ENCODE measurements at regions not wholly inside any gene's neighbourhood (a gene's known extent, or its start where the extent isn't known, plus 50 kb on each side); places are given as distances from the start of the nearest gene placed in this dataset.
"Not testable (repeated sequence)": the region's sequence is repeated elsewhere in the genome, so short reads cannot be mapped to it uniquely, and the experiment has no call there.

- Mint-ChIP-seq H3K27ac (no peak overlapping the region), H3K36me3 (ENCODE audit: low read depth) (no peaks in the 10 kb centered on the region), H3K27me3 (no peaks in the 10 kb centered on the region), H3K4me3 (no peak overlapping the region), H3K9me3 (ENCODE audit: low read depth) (no peaks in the 10 kb centered on the region), H3K4me1 (peaks cover 4% of the 10 kb centered on the region)
- ChIA-PET POLR2A (no interaction called here), CTCF (interaction anchor here (1.0 kb wide), 1 partner anchor 1359 kb away, joined by 3 read pairs; no protein-coding TSS in a partner anchor)
- DNase-seq (no peak), ATAC-seq (no peak)
- intact Hi-C loops (cut with DNase I, micrococcal nuclease), result no loop called here
These were observed 687.0 kb downstream of the NTRK3 start for GRCh38 chr15:87569581-87569980.

- Mint-ChIP-seq H3K4me1 (peaks cover 4% of the 10 kb centered on the region), H3K27me3 (no peaks in the 10 kb centered on the region), H3K36me3 (ENCODE audit: low read depth) (no peaks in the 10 kb centered on the region), H3K9me3 (ENCODE audit: low read depth) (no peaks in the 10 kb centered on the region), H3K4me3 (no peak overlapping the region), H3K27ac (no peak overlapping the region)
- POLR2A ChIA-PET, result no interaction called here
- intact Hi-C loops (cut with DNase I, micrococcal nuclease), result no loop called here
- no peak for DNase-seq
- CTCF ChIA-PET, result no interaction called here
- ATAC-seq, result no peak
These were observed 689.0 kb downstream of the NTRK3 start for GRCh38 chr15:87567406-87568030.

- ChIA-PET POLR2A (no interaction called here), CTCF (interaction anchor here (1.0 kb wide), 1 partner anchor 17 kb away, joined by 3 read pairs; no protein-coding TSS in a partner anchor)
- Mint-ChIP-seq H3K4me1 (peaks cover 4% of the 10 kb centered on the region), H3K9me3 (ENCODE audit: low read depth) (no peaks in the 10 kb centered on the region), H3K4me3 (no peak overlapping the region), H3K36me3 (ENCODE audit: low read depth) (no peaks in the 10 kb centered on the region), H3K27me3 (no peaks in the 10 kb centered on the region), H3K27ac (no peak overlapping the region)
- intact Hi-C loops (cut with DNase I, micrococcal nuclease), result no loop called here
- no peak for DNase-seq
- no peak for ATAC-seq
These were observed 690.3 kb downstream of the NTRK3 start for GRCh38 chr15:87566236-87566635.

GRCh38 chr15:87564681-87565080 is 691.9 kb downstream of the NTRK3 start:
- CTCF ChIA-PET, result no interaction called here
- intact Hi-C loops (cut with DNase I, micrococcal nuclease), result no loop called here
- no peak for ATAC-seq

GRCh38 chr15:87563869-87564268 is 692.7 kb downstream of the NTRK3 start:
- ChIA-PET CTCF (no interaction called here), POLR2A (no interaction called here)
- Mint-ChIP-seq H3K36me3 (ENCODE audit: low read depth) (no peaks in the 10 kb centered on the region), H3K4me1 (no peaks in the 10 kb centered on the region), H3K27ac (no peak overlapping the region), H3K4me3 (no peak overlapping the region), H3K9me3 (ENCODE audit: low read depth) (no peaks in the 10 kb centered on the region), H3K27me3 (no peaks in the 10 kb centered on the region)
- intact Hi-C loops (cut with DNase I, micrococcal nuclease), result no loop called here
- no peak for ATAC-seq
- no peak for DNase-seq

More at GRCh38 chr15:87564681-87565080, 691.9 kb downstream of the NTRK3 start:
- H3K27ac Mint-ChIP-seq, result no peak overlapping the region
- no peak for DNase-seq
- POLR2A ChIA-PET, result no interaction called here
- no peaks in the 10 kb centered on the region for H3K36me3 Mint-ChIP-seq (ENCODE audit: low read depth)
- no peak overlapping the region for H3K4me3 Mint-ChIP-seq
- no peaks in the 10 kb centered on the region for H3K4me1 Mint-ChIP-seq
- H3K27me3 Mint-ChIP-seq, result no peaks in the 10 kb centered on the region
- no peaks in the 10 kb centered on the region for H3K9me3 Mint-ChIP-seq (ENCODE audit: low read depth)

- CTCF ChIA-PET, result interaction anchor here (0.9 kb wide), 1 partner anchor 218 kb away, joined by 3 read pairs; no protein-coding TSS in a partner anchor
These were observed 694.3 kb downstream of the NTRK3 start for GRCh38 chr15:87562203-87562602.

GRCh38 chr15:87561641-87562040 is 694.9 kb downstream of the NTRK3 start:
- H3K4me3 Mint-ChIP-seq, result no peak overlapping the region
- no peaks in the 10 kb centered on the region for H3K27me3 Mint-ChIP-seq
- no peak overlapping the region for H3K27ac Mint-ChIP-seq
- no peaks in the 10 kb centered on the region for H3K36me3 Mint-ChIP-seq (ENCODE audit: low read depth)
- no peaks in the 10 kb centered on the region for H3K4me1 Mint-ChIP-seq
- H3K9me3 Mint-ChIP-seq (ENCODE audit: low read depth), result no peaks in the 10 kb centered on the region
- intact Hi-C loops (cut with DNase I, micrococcal nuclease), result no loop called here
- no peak for ATAC-seq
- POLR2A ChIA-PET, result no interaction called here
- DNase-seq, result no peak
- CTCF ChIA-PET, result interaction anchor here (0.9 kb wide), 1 partner anchor 218 kb away, joined by 3 read pairs; no protein-coding TSS in a partner anchor

More at GRCh38 chr15:87562203-87562602, 694.3 kb downstream of the NTRK3 start:
- Mint-ChIP-seq H3K36me3 (ENCODE audit: low read depth) (no peaks in the 10 kb centered on the region), H3K27ac (no peak overlapping the region), H3K9me3 (ENCODE audit: low read depth) (no peaks in the 10 kb centered on the region), H3K27me3 (no peaks in the 10 kb centered on the region), H3K4me1 (no peaks in the 10 kb centered on the region), H3K4me3 (no peak overlapping the region)
- POLR2A ChIA-PET, result no interaction called here
- intact Hi-C loops (cut with DNase I, micrococcal nuclease), result no loop called here
- DNase-seq, result no peak
- no peak for ATAC-seq

GRCh38 chr15:87557881-87558280 is 698.7 kb downstream of the NTRK3 start:
- no peaks in the 10 kb centered on the region for H3K27me3 Mint-ChIP-seq
- POLR2A ChIA-PET, result no interaction called here
- H3K4me1 Mint-ChIP-seq, result no peaks in the 10 kb centered on the region
- DNase-seq (no peak), ATAC-seq (no peak)
- no peak overlapping the region for H3K4me3 Mint-ChIP-seq
- no peaks in the 10 kb centered on the region for H3K36me3 Mint-ChIP-seq (ENCODE audit: low read depth)
- no peak overlapping the region for H3K27ac Mint-ChIP-seq
- CTCF ChIA-PET, result no interaction called here
- peaks cover 8% of the 10 kb centered on the region for H3K9me3 Mint-ChIP-seq (ENCODE audit: low read depth)
- intact Hi-C loops (cut with DNase I, micrococcal nuclease), result no loop called here

- H3K27ac Mint-ChIP-seq, result no peak overlapping the region
- no peaks in the 10 kb centered on the region for H3K36me3 Mint-ChIP-seq (ENCODE audit: low read depth)
- no peak overlapping the region for H3K4me3 Mint-ChIP-seq
- ATAC-seq, result no peak
- intact Hi-C loops (cut with DNase I, micrococcal nuclease), result no loop called here
- CTCF ChIA-PET, result no interaction called here
- no peak for DNase-seq
- peaks cover 8% of the 10 kb centered on the region for H3K9me3 Mint-ChIP-seq (ENCODE audit: low read depth)
- no peaks in the 10 kb centered on the region for H3K4me1 Mint-ChIP-seq
- POLR2A ChIA-PET, result no interaction called here
- no peaks in the 10 kb centered on the region for H3K27me3 Mint-ChIP-seq
These were observed 699.7 kb downstream of the NTRK3 start for GRCh38 chr15:87556886-87557285.

GRCh38 chr15:87549860-87550259 is 706.7 kb downstream of the NTRK3 start:
- H3K27me3 Mint-ChIP-seq, result no peaks in the 10 kb centered on the region
- POLR2A ChIA-PET, result no interaction called here
- CTCF ChIA-PET, result no interaction called here
- H3K9me3 Mint-ChIP-seq (ENCODE audit: low read depth), result peaks cover 8% of the 10 kb centered on the region
- DNase-seq (no peak), ATAC-seq (no peak)
- intact Hi-C loops (cut with DNase I, micrococcal nuclease), result no loop called here
- H3K4me1 Mint-ChIP-seq, result no peaks in the 10 kb centered on the region
- no peak overlapping the region for H3K27ac Mint-ChIP-seq
- H3K36me3 Mint-ChIP-seq (ENCODE audit: low read depth), result no peaks in the 10 kb centered on the region
- no peak overlapping the region for H3K4me3 Mint-ChIP-seq

- intact Hi-C loops (cut with DNase I, micrococcal nuclease), result no loop called here
- Mint-ChIP-seq H3K36me3 (ENCODE audit: low read depth) (no peaks in the 10 kb centered on the region), H3K27me3 (no peaks in the 10 kb centered on the region), H3K4me3 (no peak overlapping the region), H3K4me1 (no peaks in the 10 kb centered on the region), H3K9me3 (ENCODE audit: low read depth) (peaks cover 8% of the 10 kb centered on the region), H3K27ac (no peak overlapping the region)
- DNase-seq, result no peak
- CTCF ChIA-PET, result interaction anchor here (1.4 kb wide), 1 partner anchor 16 kb away, joined by 3 read pairs; no protein-coding TSS in a partner anchor
- ATAC-seq, result no peak
- POLR2A ChIA-PET, result no interaction called here
These were observed 707.2 kb downstream of the NTRK3 start for GRCh38 chr15:87549296-87549695.

- POLR2A ChIA-PET; intact Hi-C loops (cut with DNase I, micrococcal nuclease); H3K4me3 Mint-ChIP-seq; H3K27me3 Mint-ChIP-seq; DNase-seq; H3K27ac Mint-ChIP-seq; ATAC-seq; H3K36me3 Mint-ChIP-seq (ENCODE audit: low read depth); H3K9me3 Mint-ChIP-seq (ENCODE audit: low read depth); H3K4me1 Mint-ChIP-seq: not testable (repeated sequence)
- CTCF ChIA-PET, result interaction anchor here (1.4 kb wide), 1 partner anchor 17 kb away, joined by 3 read pairs; no protein-coding TSS in a partner anchor
These were observed 707.9 kb downstream of the NTRK3 start for GRCh38 chr15:87548590-87548989.
